Loucy (cell line): ENCODE measurements at regions not wholly inside any gene's neighbourhood (a gene's known extent, or its start where the extent isn't known, plus 50 kb on each side); places are given as distances from the start of the nearest gene placed in this dataset.

Experiments
- CTCF ChIP-seq: fragments of 200-600 bp; sonication (generic); conservative IDR thresholded peaks from 2 replicates; pipeline ENCODE4 v1.5.1; 2014; ENCODE audit warnings: mild to moderate bottlenecking, antibody characterized with exemption, low read length
- EZH2phosphoT487 ChIP-seq: fragments of 200-600 bp; IDR thresholded peaks from 2 replicates; pipeline ENCODE4 v1.6.1; 2018; ENCODE audit warnings: antibody characterized with exemption, mild to moderate bottlenecking, moderate library complexity, borderline replicate concordance

GRCh38 chr3:187802203-187802927 lies 57.1 kb upstream of the BCL6 start:
- TF ChIP-seq CTCF (no peak), EZH2phosphoT487 (no peak)
